ENCODE measurements at regions not wholly inside any gene's neighbourhood (a gene's known extent, or its start where the extent isn't known, plus 50 kb on each side); places are given as distances from the start of the nearest gene placed in this dataset.
"Not testable (repeated sequence)": the region's sequence is repeated elsewhere in the genome, so short reads cannot be mapped to it uniquely, and the experiment has no call there.

GRCh38 chr2:7430421-7430868 lies 513.2 kb downstream of the RNF144A start:
- no peak for DNase-seq (ENCODE audit: low read depth)

GRCh38 chr2:7430869-7431641 lies 513.8 kb downstream of the RNF144A start:
- DNase-seq (ENCODE audit: low read depth), result no peak

GRCh38 chr2:7432436-7432835 lies 515.2 kb downstream of the RNF144A start:
- no peak for DNase-seq (ENCODE audit: low read depth)

- no peak for DNase-seq (ENCODE audit: low read depth)
Measured at GRCh38 chr2:7436096-7436906, 519.1 kb downstream of the RNF144A start.

- no peak for DNase-seq (ENCODE audit: low read depth)
Measured at GRCh38 chr2:7437141-7437540, 519.9 kb downstream of the RNF144A start.

DNA sequence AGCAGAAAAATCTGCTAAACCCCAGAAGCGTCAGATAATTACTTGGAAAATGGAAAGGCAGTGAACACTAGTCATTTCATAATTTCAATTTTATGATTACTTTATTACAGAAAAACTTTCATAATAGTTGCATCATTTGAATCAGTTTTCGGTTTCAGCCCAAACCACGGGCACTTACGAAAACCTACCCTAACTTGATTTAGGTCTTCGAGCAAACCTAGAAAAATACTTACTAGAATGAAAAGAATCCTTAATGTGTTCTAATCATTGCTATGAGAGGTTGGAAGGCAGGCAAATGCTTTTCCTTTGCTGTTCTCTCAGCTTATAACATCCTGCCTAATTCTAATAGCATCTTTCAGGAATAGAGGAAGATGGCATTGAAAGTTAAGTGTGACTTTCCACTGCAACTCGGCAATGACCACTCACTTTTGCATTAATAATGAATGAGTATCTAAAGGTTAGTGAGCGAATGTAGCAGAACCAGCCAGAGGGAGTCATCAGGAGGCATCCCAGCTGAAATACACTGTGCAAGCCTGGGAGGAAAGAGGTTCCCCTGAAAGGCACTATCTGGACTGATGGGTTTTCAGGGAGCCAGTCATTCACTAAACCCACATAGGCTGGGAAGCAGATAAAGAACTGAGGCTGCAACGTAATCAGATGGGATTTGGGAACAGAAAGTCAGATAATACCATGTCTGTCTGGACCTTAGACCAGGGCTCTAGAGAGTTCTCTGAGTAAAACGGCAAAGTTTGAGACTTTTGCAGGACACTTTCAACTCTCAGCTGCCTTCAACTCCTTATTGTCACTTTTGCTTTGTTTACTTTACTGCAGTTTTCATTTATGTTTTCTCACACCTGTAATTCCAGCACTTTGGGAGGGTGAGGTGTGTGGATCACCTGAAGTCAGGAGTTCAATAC lies 520.8 kb downstream of the RNF144A start:
- no peak for DNase-seq (ENCODE audit: low read depth)

DNA sequence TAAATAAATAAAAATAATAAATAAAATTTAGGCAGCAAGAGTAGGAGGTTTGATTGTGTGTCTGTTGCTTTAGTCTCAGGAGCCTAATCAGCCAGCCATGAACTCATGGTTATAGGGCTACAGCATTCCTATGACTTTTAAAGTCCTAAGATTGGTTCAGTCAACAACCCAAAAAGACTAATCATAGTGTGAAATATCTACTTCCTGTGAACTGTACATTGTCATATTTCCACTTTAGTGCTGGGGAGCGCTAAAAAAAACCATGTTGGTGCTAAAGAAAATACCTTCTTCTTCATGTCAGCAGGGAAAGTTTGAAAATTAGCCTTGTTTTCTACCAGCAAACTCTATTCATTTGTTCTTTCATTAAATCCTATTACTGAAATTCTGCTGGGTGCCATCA lies 521.6 kb downstream of the RNF144A start:
- DNase-seq (ENCODE audit: low read depth), result no peak

DNA sequence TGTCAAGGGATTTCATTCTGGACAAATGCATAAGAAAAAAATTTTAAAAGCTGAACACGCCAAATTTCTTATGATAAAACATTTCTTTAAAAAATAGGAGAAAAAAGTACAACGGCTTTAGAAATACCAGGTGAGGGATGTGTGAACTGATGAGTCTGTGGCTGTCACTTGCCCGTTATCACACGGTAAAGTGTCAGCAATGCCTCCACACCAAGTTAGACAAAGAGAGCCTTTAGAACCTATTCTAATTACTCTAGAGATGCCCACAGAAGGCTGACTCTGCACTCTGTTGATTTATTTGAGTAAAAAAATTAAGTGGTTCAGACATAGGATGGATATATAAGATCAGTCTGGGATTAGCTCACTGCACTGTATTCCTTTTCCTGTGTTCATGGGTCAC lies 523.8 kb downstream of the RNF144A start:
- DNase-seq (ENCODE audit: low read depth), result no peak

DNA sequence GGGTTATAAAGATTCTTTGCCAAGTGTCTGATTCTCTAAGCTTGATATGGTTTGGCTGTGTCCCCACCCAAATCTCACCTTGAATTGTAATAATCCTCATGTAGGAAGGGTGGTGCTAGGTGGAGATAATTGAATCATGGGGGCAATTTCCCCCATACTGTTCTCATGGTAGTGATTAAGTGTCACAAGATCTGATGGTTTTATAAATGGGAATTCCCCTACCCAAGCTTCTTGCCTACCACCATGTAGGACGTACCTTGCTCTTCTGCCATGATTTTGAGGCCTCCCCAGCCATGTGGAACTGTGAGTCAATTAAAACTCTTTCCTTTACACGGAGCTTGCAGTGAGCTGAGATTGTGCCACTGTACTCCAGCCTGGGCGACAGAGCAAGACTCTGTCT lies 524.6 kb downstream of the RNF144A start:
- not testable (repeated sequence) for DNase-seq (ENCODE audit: low read depth)

GRCh38 chr2:7444626-7445025 lies 527.4 kb downstream of the RNF144A start:
- no peak for DNase-seq (ENCODE audit: low read depth)

GRCh38 chr2:7448578-7449264 lies 531.5 kb downstream of the RNF144A start:
- DNase-seq (ENCODE audit: low read depth), result no peak

GRCh38 chr2:7449298-7449697 lies 532.1 kb downstream of the RNF144A start:
- no peak for DNase-seq (ENCODE audit: low read depth)

- DNase-seq (ENCODE audit: low read depth), result no peak
Measured at GRCh38 chr2:7450188-7450832, 533.1 kb downstream of the RNF144A start.

DNA sequence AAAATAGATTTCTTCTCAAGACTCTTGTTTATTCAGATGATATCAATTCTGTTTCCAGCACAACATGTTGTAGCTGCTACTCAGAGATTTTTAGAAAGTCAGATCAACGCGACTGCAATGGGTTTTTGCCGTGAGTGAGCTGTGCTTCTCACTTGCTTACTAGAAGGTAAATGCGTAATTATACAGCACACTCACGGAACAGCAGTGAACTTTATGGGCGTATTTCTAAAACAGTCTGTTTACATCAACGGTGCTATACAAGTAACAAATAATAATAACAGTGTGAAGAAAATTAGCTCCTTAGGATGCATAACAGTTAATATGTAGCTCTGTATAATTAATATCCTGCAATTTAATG lies 533.6 kb downstream of the RNF144A start:
- DNase-seq (ENCODE audit: low read depth), result no peak

DNA sequence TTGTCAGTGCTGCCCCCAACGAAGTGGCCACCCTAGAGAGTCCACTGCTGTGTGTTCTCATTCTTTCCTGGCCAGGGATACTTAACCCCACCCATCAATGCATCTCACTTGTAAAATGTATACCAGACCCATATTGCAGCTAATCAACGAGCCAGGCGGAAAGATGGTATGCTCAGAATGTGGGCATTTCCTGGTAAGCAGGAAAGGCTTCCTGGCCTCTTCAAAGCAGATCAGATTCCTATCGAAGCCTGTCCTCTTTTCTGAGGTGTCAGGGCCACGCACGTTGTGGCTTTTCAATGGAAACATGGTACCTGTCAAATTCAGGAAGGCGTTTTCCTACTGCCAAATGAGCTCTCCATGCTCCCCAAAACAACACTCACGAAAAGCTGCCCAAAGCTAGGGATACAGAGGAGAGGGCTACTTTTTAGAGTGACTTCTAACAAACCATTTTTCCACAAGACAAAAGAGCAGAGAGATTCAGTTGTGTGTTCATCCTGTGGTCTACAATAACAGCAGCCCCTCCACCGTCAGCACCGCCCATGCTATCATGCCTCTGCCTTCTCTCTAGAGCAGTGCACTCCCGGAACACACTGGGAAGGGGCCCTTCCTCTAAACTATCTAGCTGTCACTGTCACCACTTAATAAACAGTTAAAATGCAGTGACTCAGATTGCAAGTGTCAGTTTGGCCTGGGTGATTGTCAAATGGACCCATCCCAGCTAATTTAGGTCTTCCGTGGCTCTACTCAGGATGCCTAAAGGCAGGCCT lies 535.1 kb downstream of the RNF144A start:
- DNase-seq (ENCODE audit: low read depth), result no peak

DNA sequence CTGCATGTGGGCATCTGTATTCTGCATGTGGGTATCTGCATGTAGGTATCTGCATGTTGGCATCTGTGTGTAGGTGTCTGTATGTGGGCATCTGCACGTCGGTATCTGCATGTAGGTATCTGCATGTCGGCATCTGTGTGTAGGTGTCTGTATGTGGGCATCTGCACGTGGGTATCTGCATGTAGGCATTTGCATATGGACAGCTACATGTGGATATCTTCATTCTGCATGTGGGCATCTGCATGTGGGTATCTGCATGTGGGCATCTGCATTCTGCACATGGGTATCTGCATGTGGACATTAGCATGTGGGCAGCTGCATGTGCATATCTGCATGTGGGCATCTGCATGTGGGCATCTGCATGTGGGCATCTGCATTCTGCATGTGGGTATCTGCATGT lies 537.4 kb downstream of the RNF144A start:
- DNase-seq (ENCODE audit: low read depth), result no peak

GRCh38 chr2:7456762-7457161 lies 539.5 kb downstream of the RNF144A start:
- no peak for DNase-seq (ENCODE audit: low read depth)

GRCh38 chr2:7458066-7458465 lies 540.9 kb downstream of the RNF144A start:
- DNase-seq (ENCODE audit: low read depth), result no peak

GRCh38 chr2:7467782-7468447 lies 550.7 kb downstream of the RNF144A start:
- no peak for DNase-seq (ENCODE audit: low read depth)

- DNase-seq (ENCODE audit: low read depth), result no peak
Measured at GRCh38 chr2:7468448-7468828, 551.2 kb downstream of the RNF144A start.
